GM12878 (cell line): ENCODE measurements at regions not wholly inside any gene's neighbourhood (a gene's known extent, or its start where the extent isn't known, plus 50 kb on each side); places are given as distances from the start of the nearest gene placed in this dataset.

Experiments used
- CBX3 ChIP-seq: fragments of 200-600 bp; sonication (generic); IDR thresholded peaks from 2 replicates; pipeline ENCODE4 v1.6.1; 2016; ENCODE audit warnings: low read depth, borderline replicate concordance
- DPF2 ChIP-seq: fragments of 450-650 bp; IDR thresholded peaks from 2 replicates; pipeline ENCODE4 v1.6.1; 2017; ENCODE audit warnings: mild to moderate bottlenecking
- EZH2 ChIP-seq: IDR thresholded peaks from 2 replicates; pipeline ENCODE4 v1.6.1; 2012; ENCODE audit warnings: low read depth, mild to moderate bottlenecking, control low read depth, inconsistent platforms, low read length, borderline replicate concordance; ENCODE audit not compliant: control insufficient read depth
- MYB ChIP-seq: fragments of 150-350 bp; IDR thresholded peaks from 2 replicates; pipeline ENCODE4 v1.6.1; 2014; ENCODE audit warnings: mild to moderate bottlenecking, low read depth, low read length, borderline replicate concordance
- POLR2A ChIP-seq: IDR thresholded peaks from 2 replicates; pipeline ENCODE4 v1.6.1; 2011; ENCODE audit warnings: low read depth, mild to moderate bottlenecking, low read length
- RAD51 ChIP-seq: fragments of 450-650 bp; IDR thresholded peaks from 2 replicates; pipeline ENCODE4 v1.6.1; 2016; ENCODE audit warnings: moderate library complexity, mild to moderate bottlenecking, inconsistent platforms
- RELA ChIP-seq: fragments of 450-650 bp; IDR thresholded peaks from 2 replicates; pipeline ENCODE4 v1.8.0; 2014; ENCODE audit warnings: borderline replicate concordance; ENCODE audit not compliant: partially characterized antibody
- SMAD5 ChIP-seq: IDR thresholded peaks from 2 replicates; pipeline ENCODE4 v1.6.1; 2016; ENCODE audit warnings: antibody characterized with exemption, low read depth
- SMARCA5 ChIP-seq: fragments of 450-650 bp; IDR thresholded peaks from 2 replicates; pipeline ENCODE4 v1.6.1; 2017; ENCODE audit warnings: mild to moderate bottlenecking
- SPI1 ChIP-seq: IDR thresholded peaks from 2 replicates; pipeline ENCODE4 v1.6.1; 2011; ENCODE audit warnings: low read depth, mild to moderate bottlenecking, low read length, moderate library complexity, borderline replicate concordance; ENCODE audit not compliant: insufficient read depth
- SREBF2 ChIP-seq: IDR thresholded peaks from 2 replicates; pipeline ENCODE4 v1.6.1; 2012; ENCODE audit warnings: mild to moderate bottlenecking, low read length
- TAF1 ChIP-seq: IDR thresholded peaks from 2 replicates; pipeline ENCODE4 v1.6.1; 2011; ENCODE audit warnings: mild to moderate bottlenecking, low read depth, low read length, borderline replicate concordance
- TCF12 ChIP-seq: IDR thresholded peaks from 2 replicates; pipeline ENCODE4 v1.6.1; 2011; ENCODE audit warnings: low read depth, mild to moderate bottlenecking, low read length
- TF ChIP-seq, protein P1 (sequence below): fragments of 450-650 bp; IDR thresholded peaks from 2 replicates; pipeline ENCODE4 v1.6.1; 2016; ENCODE audit warnings: mild to moderate bottlenecking
- TF ChIP-seq, protein P2 (sequence below): IDR thresholded peaks from 2 replicates; pipeline ENCODE4 v1.6.1; 2012; ENCODE audit warnings: low read depth, low read length, improper control_type of control experiment
- TF ChIP-seq, protein P3 (sequence below): IDR thresholded peaks from 2 replicates; pipeline ENCODE4 v1.6.1; 2012; ENCODE audit warnings: low read depth, low read length, improper control_type of control experiment
- TF ChIP-seq, protein P4 (sequence below): IDR thresholded peaks from 2 replicates; pipeline ENCODE4 v1.6.1; 2012; ENCODE audit warnings: low read length, inconsistent platforms
- TF ChIP-seq, protein P5 (sequence below): fragments of 450-650 bp; IDR thresholded peaks from 2 replicates; pipeline ENCODE4 v1.6.1; 2017; ENCODE audit warnings: mild to moderate bottlenecking, low read depth, inconsistent platforms; ENCODE audit not compliant: poor library complexity, severe bottlenecking
- TF ChIP-seq, protein P6 (sequence below): fragments of 450-650 bp; IDR thresholded peaks from 2 replicates; pipeline ENCODE4 v1.6.1; 2017; ENCODE audit warnings: low read depth, mild to moderate bottlenecking, moderate library complexity
- TF ChIP-seq, protein P7 (sequence below): fragments of 450-650 bp; IDR thresholded peaks from 2 replicates; pipeline ENCODE4 v1.6.1; 2018; ENCODE audit warnings: mild to moderate bottlenecking, low read depth, moderate library complexity; ENCODE audit not compliant: partially characterized antibody

DNA sequence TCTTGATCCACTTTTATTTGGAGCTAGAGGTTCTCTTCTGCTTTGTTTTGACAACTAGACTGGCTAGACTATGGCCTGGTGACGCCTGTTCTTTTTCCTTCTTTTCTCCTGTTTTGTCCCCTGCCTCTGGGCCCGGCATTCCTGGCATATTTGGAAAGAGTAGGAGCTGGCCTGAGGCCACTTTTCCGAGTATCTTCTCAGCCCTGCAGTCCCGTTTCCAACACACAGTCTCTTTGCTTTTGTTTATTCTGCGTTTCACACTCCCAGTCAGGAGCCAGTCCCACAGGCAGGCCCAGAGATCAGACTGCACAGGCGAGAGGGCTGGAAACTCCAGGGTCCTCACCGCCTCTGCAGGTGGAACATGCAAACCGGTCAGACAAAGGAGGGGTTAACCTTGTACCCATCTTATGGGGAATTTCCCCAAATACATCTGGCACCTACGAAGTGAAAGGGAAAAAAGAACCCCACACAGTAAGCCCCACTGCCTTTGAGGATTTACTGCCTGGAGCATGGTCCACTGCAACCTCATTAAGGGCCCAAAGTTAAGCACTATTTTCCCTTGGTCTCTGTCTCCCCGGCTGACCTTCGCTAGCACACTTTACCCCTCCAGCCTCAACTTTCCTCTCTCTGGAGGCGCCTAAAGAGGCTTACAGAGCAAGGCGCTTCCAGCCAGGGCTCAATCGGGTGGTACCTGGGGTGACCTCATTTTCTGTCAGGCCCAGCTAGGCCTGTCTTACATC lies 141.1 kb downstream of the TOMM20 start (continued):
- TF ChIP-seq EZH2 (no peak), SMARCA5 (0 out of 2 replicates have a peak, but pooled peaks have one; percentile 27), TAF1 (peak; percentile 58; the same call in 1 of the 2 replicates), SMAD5 (no peak; the same call in 1 of the 2 replicates), SREBF2 (no peak), SPI1 (no peak), TCF12 (peak; percentile 85), DPF2 (0 out of 2 replicates have a peak, but pooled peaks have one; percentile 23), MYB (no peak), POLR2A (no peak; the same call in 1 of the 2 replicates), RAD51 (no peak), RELA (peak; percentile 88), CBX3 (no peak)
- TF ChIP-seq, protein P1, sequence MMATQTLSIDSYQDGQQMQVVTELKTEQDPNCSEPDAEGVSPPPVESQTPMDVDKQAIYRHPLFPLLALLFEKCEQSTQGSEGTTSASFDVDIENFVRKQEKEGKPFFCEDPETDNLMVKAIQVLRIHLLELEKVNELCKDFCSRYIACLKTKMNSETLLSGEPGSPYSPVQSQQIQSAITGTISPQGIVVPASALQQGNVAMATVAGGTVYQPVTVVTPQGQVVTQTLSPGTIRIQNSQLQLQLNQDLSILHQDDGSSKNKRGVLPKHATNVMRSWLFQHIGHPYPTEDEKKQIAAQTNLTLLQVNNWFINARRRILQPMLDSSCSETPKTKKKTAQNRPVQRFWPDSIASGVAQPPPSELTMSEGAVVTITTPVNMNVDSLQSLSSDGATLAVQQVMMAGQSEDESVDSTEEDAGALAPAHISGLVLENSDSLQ = no peak
- TF ChIP-seq, protein P2, sequence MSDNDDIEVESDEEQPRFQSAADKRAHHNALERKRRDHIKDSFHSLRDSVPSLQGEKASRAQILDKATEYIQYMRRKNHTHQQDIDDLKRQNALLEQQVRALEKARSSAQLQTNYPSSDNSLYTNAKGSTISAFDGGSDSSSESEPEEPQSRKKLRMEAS = no peak
- TF ChIP-seq, protein P3, sequence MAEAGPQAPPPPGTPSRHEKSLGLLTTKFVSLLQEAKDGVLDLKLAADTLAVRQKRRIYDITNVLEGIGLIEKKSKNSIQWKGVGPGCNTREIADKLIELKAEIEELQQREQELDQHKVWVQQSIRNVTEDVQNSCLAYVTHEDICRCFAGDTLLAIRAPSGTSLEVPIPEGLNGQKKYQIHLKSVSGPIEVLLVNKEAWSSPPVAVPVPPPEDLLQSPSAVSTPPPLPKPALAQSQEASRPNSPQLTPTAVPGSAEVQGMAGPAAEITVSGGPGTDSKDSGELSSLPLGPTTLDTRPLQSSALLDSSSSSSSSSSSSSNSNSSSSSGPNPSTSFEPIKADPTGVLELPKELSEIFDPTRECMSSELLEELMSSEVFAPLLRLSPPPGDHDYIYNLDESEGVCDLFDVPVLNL = no peak
- TF ChIP-seq, protein P4, sequence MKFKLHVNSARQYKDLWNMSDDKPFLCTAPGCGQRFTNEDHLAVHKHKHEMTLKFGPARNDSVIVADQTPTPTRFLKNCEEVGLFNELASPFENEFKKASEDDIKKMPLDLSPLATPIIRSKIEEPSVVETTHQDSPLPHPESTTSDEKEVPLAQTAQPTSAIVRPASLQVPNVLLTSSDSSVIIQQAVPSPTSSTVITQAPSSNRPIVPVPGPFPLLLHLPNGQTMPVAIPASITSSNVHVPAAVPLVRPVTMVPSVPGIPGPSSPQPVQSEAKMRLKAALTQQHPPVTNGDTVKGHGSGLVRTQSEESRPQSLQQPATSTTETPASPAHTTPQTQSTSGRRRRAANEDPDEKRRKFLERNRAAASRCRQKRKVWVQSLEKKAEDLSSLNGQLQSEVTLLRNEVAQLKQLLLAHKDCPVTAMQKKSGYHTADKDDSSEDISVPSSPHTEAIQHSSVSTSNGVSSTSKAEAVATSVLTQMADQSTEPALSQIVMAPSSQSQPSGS = no peak
- TF ChIP-seq, protein P5, sequence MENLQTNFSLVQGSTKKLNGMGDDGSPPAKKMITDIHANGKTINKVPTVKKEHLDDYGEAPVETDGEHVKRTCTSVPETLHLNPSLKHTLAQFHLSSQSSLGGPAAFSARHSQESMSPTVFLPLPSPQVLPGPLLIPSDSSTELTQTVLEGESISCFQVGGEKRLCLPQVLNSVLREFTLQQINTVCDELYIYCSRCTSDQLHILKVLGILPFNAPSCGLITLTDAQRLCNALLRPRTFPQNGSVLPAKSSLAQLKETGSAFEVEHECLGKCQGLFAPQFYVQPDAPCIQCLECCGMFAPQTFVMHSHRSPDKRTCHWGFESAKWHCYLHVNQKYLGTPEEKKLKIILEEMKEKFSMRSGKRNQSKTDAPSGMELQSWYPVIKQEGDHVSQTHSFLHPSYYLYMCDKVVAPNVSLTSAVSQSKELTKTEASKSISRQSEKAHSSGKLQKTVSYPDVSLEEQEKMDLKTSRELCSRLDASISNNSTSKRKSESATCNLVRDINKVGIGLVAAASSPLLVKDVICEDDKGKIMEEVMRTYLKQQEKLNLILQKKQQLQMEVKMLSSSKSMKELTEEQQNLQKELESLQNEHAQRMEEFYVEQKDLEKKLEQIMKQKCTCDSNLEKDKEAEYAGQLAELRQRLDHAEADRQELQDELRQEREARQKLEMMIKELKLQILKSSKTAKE = peak; percentile 35
- TF ChIP-seq, protein P6, sequence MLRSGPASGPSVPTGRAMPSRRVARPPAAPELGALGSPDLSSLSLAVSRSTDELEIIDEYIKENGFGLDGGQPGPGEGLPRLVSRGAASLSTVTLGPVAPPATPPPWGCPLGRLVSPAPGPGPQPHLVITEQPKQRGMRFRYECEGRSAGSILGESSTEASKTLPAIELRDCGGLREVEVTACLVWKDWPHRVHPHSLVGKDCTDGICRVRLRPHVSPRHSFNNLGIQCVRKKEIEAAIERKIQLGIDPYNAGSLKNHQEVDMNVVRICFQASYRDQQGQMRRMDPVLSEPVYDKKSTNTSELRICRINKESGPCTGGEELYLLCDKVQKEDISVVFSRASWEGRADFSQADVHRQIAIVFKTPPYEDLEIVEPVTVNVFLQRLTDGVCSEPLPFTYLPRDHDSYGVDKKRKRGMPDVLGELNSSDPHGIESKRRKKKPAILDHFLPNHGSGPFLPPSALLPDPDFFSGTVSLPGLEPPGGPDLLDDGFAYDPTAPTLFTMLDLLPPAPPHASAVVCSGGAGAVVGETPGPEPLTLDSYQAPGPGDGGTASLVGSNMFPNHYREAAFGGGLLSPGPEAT = peak; percentile 65
- TF ChIP-seq, protein P7, sequence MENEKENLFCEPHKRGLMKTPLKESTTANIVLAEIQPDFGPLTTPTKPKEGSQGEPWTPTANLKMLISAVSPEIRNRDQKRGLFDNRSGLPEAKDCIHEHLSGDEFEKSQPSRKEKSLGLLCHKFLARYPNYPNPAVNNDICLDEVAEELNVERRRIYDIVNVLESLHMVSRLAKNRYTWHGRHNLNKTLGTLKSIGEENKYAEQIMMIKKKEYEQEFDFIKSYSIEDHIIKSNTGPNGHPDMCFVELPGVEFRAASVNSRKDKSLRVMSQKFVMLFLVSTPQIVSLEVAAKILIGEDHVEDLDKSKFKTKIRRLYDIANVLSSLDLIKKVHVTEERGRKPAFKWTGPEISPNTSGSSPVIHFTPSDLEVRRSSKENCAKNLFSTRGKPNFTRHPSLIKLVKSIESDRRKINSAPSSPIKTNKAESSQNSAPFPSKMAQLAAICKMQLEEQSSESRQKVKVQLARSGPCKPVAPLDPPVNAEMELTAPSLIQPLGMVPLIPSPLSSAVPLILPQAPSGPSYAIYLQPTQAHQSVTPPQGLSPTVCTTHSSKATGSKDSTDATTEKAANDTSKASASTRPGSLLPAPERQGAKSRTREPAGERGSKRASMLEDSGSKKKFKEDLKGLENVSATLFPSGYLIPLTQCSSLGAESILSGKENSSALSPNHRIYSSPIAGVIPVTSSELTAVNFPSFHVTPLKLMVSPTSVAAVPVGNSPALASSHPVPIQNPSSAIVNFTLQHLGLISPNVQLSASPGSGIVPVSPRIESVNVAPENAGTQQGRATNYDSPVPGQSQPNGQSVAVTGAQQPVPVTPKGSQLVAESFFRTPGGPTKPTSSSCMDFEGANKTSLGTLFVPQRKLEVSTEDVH = no peak
